ENCODE measurements at regions not wholly inside any gene's neighbourhood (a gene's known extent, or its start where the extent isn't known, plus 50 kb on each side); places are given as distances from the start of the nearest gene placed in this dataset.

DNA sequence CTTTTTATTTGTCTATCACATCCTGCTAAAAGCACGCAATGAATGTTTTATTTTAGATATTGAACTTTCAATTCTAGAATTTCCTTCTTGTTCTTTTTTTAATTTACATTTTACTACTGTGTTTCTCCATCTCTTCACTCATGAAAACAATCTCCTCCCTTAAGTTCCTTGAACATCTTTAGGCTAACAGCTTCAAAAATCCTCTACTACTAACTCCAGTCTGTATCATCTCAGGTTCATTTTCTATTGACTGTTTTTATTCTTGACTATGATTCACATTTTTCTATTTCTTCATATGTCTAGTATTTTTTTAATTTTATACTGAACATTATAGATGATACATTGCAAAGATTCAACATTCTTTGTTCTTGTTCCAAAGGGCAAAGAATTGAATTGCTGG lies 79.2 kb upstream of the NCK2 start:
- DNase-seq (ENCODE audit: low spot score) (no peak), ATAC-seq (no peak)
- Mint-ChIP-seq H3K9me3 (peaks cover 59% of the 10 kb centered on the region), H3K36me3 (peaks cover 31% of the 10 kb centered on the region), H3K27ac (no peak overlapping the region), H3K4me3 (no peak overlapping the region), H3K27me3 (ENCODE audit: low read depth) (peaks cover 3% of the 10 kb centered on the region; the same call in 1 of the 2 replicates), H3K4me1 (no peaks in the 10 kb centered on the region)
- CTCF ChIA-PET = no interaction called here
- POLR2A ChIA-PET = no interaction called here
- TF ChIP-seq IRF2 (CRISPR knock-in tag; IDR thresholded peaks at IDR 0.05; ENCODE audit: borderline replicate concordance, low read depth) (no peak), TEAD1 (CRISPR knock-in tag; IDR thresholded peaks at IDR 0.05) (no peak), NR1H2 (CRISPR knock-in tag; IDR thresholded peaks at IDR 0.05) (no peak), ZNF317 (CRISPR knock-in tag; IDR thresholded peaks at IDR 0.05; ENCODE audit: borderline replicate concordance, low read depth) (no peak)
- TF ChIP-seq, protein P1, sequence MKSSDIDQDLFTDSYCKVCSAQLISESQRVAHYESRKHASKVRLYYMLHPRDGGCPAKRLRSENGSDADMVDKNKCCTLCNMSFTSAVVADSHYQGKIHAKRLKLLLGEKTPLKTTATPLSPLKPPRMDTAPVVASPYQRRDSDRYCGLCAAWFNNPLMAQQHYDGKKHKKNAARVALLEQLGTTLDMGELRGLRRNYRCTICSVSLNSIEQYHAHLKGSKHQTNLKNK (CRISPR knock-in tag; IDR thresholded peaks at IDR 0.05) = no peak
- TF ChIP-seq, protein P2, sequence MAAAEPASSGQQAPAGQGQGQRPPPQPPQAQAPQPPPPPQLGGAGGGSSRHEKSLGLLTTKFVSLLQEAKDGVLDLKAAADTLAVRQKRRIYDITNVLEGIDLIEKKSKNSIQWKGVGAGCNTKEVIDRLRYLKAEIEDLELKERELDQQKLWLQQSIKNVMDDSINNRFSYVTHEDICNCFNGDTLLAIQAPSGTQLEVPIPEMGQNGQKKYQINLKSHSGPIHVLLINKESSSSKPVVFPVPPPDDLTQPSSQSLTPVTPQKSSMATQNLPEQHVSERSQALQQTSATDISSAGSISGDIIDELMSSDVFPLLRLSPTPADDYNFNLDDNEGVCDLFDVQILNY (CRISPR knock-in tag; IDR thresholded peaks at IDR 0.05) = no peak

DNA sequence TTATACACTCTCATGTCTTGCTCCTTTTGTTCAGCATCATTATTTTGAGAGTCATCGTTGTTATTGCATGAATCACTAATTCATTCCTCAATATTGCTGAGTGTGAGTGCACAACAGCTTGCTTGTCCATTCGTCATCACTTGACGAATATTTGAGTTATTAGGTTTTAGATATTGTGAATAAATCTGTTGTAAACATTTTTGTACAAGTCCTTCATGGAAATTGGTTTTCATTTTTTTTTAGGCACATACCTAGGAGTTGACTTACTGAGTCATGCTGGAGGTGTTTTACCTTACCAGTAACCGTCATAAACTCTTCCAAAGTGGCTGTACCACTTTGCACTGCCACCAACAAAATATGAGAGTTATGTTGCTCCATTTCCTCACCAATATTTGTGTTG lies 84.2 kb upstream of the NCK2 start:
- ATAC-seq (no peak), DNase-seq (ENCODE audit: low spot score) (no peak)
- TF ChIP-seq, protein P3, sequence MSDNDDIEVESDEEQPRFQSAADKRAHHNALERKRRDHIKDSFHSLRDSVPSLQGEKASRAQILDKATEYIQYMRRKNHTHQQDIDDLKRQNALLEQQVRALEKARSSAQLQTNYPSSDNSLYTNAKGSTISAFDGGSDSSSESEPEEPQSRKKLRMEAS (CRISPR knock-in tag; IDR thresholded peaks at IDR 0.05) = no peak
- TF ChIP-seq, protein P4, sequence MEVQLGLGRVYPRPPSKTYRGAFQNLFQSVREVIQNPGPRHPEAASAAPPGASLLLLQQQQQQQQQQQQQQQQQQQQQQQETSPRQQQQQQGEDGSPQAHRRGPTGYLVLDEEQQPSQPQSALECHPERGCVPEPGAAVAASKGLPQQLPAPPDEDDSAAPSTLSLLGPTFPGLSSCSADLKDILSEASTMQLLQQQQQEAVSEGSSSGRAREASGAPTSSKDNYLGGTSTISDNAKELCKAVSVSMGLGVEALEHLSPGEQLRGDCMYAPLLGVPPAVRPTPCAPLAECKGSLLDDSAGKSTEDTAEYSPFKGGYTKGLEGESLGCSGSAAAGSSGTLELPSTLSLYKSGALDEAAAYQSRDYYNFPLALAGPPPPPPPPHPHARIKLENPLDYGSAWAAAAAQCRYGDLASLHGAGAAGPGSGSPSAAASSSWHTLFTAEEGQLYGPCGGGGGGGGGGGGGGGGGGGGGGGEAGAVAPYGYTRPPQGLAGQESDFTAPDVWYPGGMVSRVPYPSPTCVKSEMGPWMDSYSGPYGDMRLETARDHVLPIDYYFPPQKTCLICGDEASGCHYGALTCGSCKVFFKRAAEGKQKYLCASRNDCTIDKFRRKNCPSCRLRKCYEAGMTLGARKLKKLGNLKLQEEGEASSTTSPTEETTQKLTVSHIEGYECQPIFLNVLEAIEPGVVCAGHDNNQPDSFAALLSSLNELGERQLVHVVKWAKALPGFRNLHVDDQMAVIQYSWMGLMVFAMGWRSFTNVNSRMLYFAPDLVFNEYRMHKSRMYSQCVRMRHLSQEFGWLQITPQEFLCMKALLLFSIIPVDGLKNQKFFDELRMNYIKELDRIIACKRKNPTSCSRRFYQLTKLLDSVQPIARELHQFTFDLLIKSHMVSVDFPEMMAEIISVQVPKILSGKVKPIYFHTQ (CRISPR knock-in tag; IDR thresholded peaks at IDR 0.05) = no peak
- TF ChIP-seq JUN (CRISPR knock-in tag; IDR thresholded peaks at IDR 0.05) (no peak), SP1 (CRISPR knock-in tag; conservative IDR thresholded peaks at IDR 0.05) (no peak), ZNF671 (CRISPR knock-in tag; IDR thresholded peaks at IDR 0.05) (no peak), ZNF317 (CRISPR knock-in tag; IDR thresholded peaks at IDR 0.05; ENCODE audit: borderline replicate concordance, low read depth) (no peak), TEAD4 (CRISPR knock-in tag; IDR thresholded peaks at IDR 0.05) (no peak), NFE2L1 (CRISPR knock-in tag; IDR thresholded peaks at IDR 0.05) (no peak), ATF1 (CRISPR knock-in tag; IDR thresholded peaks at IDR 0.05) (no peak), GRHL2 (CRISPR knock-in tag; IDR thresholded peaks at IDR 0.05; ENCODE audit: insufficient replicate concordance, severe bottlenecking) (no peak), FOXJ3 (CRISPR knock-in tag; IDR thresholded peaks at IDR 0.05; ENCODE audit: borderline replicate concordance) (no peak), OVOL2 (CRISPR knock-in tag; IDR thresholded peaks at IDR 0.05; ENCODE audit: borderline replicate concordance) (no peak), SOX15 (CRISPR knock-in tag; IDR thresholded peaks at IDR 0.05) (no peak), SMAD3 (CRISPR knock-in tag; IDR thresholded peaks at IDR 0.05; ENCODE audit: borderline replicate concordance) (no peak), TP53 (CRISPR knock-in tag; IDR thresholded peaks at IDR 0.05) (no peak)
- TF ChIP-seq, protein P5, sequence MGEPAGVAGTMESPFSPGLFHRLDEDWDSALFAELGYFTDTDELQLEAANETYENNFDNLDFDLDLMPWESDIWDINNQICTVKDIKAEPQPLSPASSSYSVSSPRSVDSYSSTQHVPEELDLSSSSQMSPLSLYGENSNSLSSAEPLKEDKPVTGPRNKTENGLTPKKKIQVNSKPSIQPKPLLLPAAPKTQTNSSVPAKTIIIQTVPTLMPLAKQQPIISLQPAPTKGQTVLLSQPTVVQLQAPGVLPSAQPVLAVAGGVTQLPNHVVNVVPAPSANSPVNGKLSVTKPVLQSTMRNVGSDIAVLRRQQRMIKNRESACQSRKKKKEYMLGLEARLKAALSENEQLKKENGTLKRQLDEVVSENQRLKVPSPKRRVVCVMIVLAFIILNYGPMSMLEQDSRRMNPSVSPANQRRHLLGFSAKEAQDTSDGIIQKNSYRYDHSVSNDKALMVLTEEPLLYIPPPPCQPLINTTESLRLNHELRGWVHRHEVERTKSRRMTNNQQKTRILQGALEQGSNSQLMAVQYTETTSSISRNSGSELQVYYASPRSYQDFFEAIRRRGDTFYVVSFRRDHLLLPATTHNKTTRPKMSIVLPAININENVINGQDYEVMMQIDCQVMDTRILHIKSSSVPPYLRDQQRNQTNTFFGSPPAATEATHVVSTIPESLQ (CRISPR knock-in tag; IDR thresholded peaks at IDR 0.05) = no peak
- TF ChIP-seq, protein P6, sequence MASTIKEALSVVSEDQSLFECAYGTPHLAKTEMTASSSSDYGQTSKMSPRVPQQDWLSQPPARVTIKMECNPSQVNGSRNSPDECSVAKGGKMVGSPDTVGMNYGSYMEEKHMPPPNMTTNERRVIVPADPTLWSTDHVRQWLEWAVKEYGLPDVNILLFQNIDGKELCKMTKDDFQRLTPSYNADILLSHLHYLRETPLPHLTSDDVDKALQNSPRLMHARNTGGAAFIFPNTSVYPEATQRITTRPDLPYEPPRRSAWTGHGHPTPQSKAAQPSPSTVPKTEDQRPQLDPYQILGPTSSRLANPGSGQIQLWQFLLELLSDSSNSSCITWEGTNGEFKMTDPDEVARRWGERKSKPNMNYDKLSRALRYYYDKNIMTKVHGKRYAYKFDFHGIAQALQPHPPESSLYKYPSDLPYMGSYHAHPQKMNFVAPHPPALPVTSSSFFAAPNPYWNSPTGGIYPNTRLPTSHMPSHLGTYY (CRISPR knock-in tag; IDR thresholded peaks at IDR 0.05) = no peak
- TF ChIP-seq, protein P7, sequence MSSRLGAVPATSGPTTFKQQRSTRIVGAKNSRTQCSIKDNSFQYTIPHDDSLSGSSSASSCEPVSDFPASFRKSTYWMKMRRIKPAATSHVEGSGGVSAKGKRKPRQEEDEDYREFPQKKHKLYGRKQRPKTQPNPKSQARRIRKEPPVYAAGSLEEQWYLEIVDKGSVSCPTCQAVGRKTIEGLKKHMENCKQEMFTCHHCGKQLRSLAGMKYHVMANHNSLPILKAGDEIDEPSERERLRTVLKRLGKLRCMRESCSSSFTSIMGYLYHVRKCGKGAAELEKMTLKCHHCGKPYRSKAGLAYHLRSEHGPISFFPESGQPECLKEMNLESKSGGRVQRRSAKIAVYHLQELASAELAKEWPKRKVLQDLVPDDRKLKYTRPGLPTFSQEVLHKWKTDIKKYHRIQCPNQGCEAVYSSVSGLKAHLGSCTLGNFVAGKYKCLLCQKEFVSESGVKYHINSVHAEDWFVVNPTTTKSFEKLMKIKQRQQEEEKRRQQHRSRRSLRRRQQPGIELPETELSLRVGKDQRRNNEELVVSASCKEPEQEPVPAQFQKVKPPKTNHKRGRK (CRISPR knock-in tag; IDR thresholded peaks at IDR 0.05; ENCODE audit: borderline replicate concordance) = no peak
- TF ChIP-seq, protein P8, sequence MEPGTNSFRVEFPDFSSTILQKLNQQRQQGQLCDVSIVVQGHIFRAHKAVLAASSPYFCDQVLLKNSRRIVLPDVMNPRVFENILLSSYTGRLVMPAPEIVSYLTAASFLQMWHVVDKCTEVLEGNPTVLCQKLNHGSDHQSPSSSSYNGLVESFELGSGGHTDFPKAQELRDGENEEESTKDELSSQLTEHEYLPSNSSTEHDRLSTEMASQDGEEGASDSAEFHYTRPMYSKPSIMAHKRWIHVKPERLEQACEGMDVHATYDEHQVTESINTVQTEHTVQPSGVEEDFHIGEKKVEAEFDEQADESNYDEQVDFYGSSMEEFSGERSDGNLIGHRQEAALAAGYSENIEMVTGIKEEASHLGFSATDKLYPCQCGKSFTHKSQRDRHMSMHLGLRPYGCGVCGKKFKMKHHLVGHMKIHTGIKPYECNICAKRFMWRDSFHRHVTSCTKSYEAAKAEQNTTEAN (CRISPR knock-in tag; IDR thresholded peaks at IDR 0.05) = no peak
- TF ChIP-seq, protein P2 (CRISPR knock-in tag; IDR thresholded peaks at IDR 0.05) = no peak
- Mint-ChIP-seq H3K4me1 (peaks cover 3% of the 10 kb centered on the region), H3K9me3 (peaks cover 51% of the 10 kb centered on the region), H3K4me3 (no peak overlapping the region), H3K27me3 (ENCODE audit: low read depth) (peaks cover 3% of the 10 kb centered on the region; the same call in 1 of the 2 replicates), H3K36me3 (peaks cover 12% of the 10 kb centered on the region), H3K27ac (no peak overlapping the region)
- POLR2A ChIA-PET = no interaction called here
- CTCF ChIA-PET = no interaction called here

All from WTC11 (cell line).